ENCODE measurements at regions not wholly inside any gene's neighbourhood (a gene's known extent, or its start where the extent isn't known, plus 50 kb on each side); places are given as distances from the start of the nearest gene placed in this dataset.

- no peak overlapping the region for H3K4me3 ChIP-seq (ENCODE audit: low read depth, low read length)
- H3K27me3 ChIP-seq (ENCODE audit: control insufficient read depth, insufficient read depth, low read length) = no peaks in the 10 kb centered on the region
- H3K4me1 ChIP-seq (ENCODE audit: control insufficient read depth, insufficient read depth, low read length, poor library complexity, severe bottlenecking) = peaks cover 6% of the 10 kb centered on the region
- peaks cover 6% of the 10 kb centered on the region for H3K36me3 Mint-ChIP-seq
- H3K27ac ChIP-seq (ENCODE audit: insufficient read depth, low read length, poor library complexity, severe bottlenecking) = no peak overlapping the region
- H3K4me1 Mint-ChIP-seq = peaks cover 0 to 13% (median 6%) of the 10 kb centered on the region in 4 donors
- no peaks in the 10 kb centered on the region for H3K36me3 ChIP-seq (ENCODE audit: control insufficient read depth, insufficient read depth, low read length)
- DNase-seq = peak in 1 of 3 donors; percentile 54
- peaks cover 6 to 11% of the 10 kb centered on the region in 2 experiments for H3K9me3 ChIP-seq (ENCODE audit: control insufficient read depth in 2 of 2, low read length in 2 of 2)
- H3K9me3 Mint-ChIP-seq = peaks cover 3 to 13% (median 7%) of the 10 kb centered on the region in 7 donors
- ATAC-seq (ENCODE audit: low read depth in 2 of 2) = peak; percentile 40 to 59
- H3K27me3 Mint-ChIP-seq = no peaks in the 10 kb centered on the region
- peak overlapping the region; percentile 23 to 55 (median 33) for H3K27ac Mint-ChIP-seq
- H3K4me3 Mint-ChIP-seq = no peak overlapping the region
Measured at GRCh38 chr2:62287899-62288880, 92.3 kb downstream of the B3GNT2 start.

DNA sequence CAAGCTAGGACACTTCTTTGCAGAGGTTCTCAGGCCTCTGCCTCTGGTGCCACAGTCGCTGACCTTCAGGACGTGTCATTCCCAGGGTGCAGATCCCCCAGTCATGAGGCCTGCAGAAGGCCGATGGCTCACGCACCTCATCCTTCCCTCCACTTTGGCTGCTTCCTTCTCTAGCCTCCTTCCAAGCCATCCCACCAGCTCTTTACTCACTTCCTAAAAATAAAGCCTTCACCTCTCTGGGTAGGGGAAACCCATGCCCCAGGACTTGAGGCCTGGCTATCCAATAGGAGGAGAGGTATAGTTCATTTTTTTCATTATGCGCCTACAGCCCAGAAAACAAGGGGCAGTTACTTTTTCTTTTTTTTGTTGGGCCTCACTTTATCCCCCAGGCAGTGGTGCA is 91.4 kb downstream of the B3GNT2 start:
- H3K4me1 ChIP-seq (ENCODE audit: control insufficient read depth, insufficient read depth, low read length, poor library complexity, severe bottlenecking) = peaks cover 6% of the 10 kb centered on the region
- ATAC-seq (ENCODE audit: low read depth in 2 of 2) (peak in 1 of 2 donors; percentile 34), DNase-seq (no peak)
- Mint-ChIP-seq H3K36me3 (peaks cover 6% of the 10 kb centered on the region), H3K9me3 (peaks cover 3 to 13% (median 7%) of the 10 kb centered on the region in 7 donors), H3K4me3 (no peak overlapping the region), H3K27me3 (no peaks in the 10 kb centered on the region), H3K27ac (peak overlapping the region in 1 of 3 donors; percentile 23), H3K4me1 (peaks cover 0 to 13% (median 6%) of the 10 kb centered on the region in 4 donors)
- H3K36me3 ChIP-seq (ENCODE audit: control insufficient read depth, insufficient read depth, low read length) = no peaks in the 10 kb centered on the region
- H3K27ac ChIP-seq (ENCODE audit: insufficient read depth, low read length, poor library complexity, severe bottlenecking) = no peak overlapping the region
- H3K9me3 ChIP-seq (ENCODE audit: control insufficient read depth in 2 of 2, low read length in 2 of 2) = peaks cover 6 to 11% of the 10 kb centered on the region in 2 experiments
- no peak overlapping the region for H3K4me3 ChIP-seq (ENCODE audit: low read depth, low read length)
- H3K27me3 ChIP-seq (ENCODE audit: control insufficient read depth, insufficient read depth, low read length) = no peaks in the 10 kb centered on the region

DNA sequence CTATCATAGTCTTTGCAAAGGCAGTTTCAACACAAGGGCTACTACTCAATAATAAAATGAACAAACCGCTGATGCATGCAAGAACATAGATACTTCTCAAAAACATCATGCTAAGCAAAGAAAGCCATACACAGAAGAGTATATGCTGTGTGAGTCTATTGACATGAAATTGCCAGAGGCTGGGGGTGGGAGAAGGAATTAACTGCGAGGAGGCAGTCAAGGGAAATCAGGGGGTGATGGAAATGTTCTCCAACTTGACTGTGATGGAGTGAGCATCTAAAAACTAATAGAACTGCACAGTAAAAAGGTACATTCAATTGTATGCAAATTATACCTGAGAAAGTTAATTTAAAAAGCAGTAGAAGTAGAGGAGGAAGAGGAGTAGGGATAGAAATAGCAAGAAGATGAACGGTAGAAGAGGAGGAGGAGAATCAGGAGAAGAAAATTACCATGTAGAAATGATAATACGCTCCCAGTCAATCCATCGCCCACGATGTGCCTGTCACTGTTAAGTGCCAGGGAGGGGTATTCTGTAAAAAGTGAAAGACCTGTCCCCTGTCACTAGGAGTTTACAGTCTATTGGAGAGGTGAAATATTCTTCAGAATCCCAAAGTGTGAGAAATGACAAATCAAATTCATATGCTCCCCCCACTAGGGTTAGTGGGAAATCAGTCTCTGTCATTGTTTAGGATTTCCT is 90.3 kb downstream of the B3GNT2 start:
- DNase-seq (no peak), ATAC-seq (ENCODE audit: low read depth in 2 of 2) (no peak)
- H3K4me3 ChIP-seq (ENCODE audit: low read depth, low read length) = no peak overlapping the region
- Mint-ChIP-seq H3K9me3 (peaks cover 3 to 13% (median 7%) of the 10 kb centered on the region in 7 donors), H3K27me3 (no peaks in the 10 kb centered on the region), H3K27ac (no peak overlapping the region), H3K4me1 (peaks cover 0 to 13% (median 6%) of the 10 kb centered on the region in 4 donors), H3K36me3 (peaks cover 6% of the 10 kb centered on the region), H3K4me3 (no peak overlapping the region)
- H3K27ac ChIP-seq (ENCODE audit: insufficient read depth, low read length, poor library complexity, severe bottlenecking) = no peak overlapping the region
- H3K27me3 ChIP-seq (ENCODE audit: control insufficient read depth, insufficient read depth, low read length) = no peaks in the 10 kb centered on the region
- peaks cover 6 to 11% of the 10 kb centered on the region in 2 experiments for H3K9me3 ChIP-seq (ENCODE audit: control insufficient read depth in 2 of 2, low read length in 2 of 2)
- H3K4me1 ChIP-seq (ENCODE audit: control insufficient read depth, insufficient read depth, low read length, poor library complexity, severe bottlenecking) = peaks cover 6% of the 10 kb centered on the region
- no peaks in the 10 kb centered on the region for H3K36me3 ChIP-seq (ENCODE audit: control insufficient read depth, insufficient read depth, low read length)

- peaks cover 3 to 13% (median 7%) of the 10 kb centered on the region in 7 donors for H3K9me3 Mint-ChIP-seq
- Histone ChIP-seq H3K27ac (ENCODE audit: insufficient read depth, low read length, poor library complexity, severe bottlenecking) (no peak overlapping the region), H3K4me3 (ENCODE audit: low read depth, low read length) (no peak overlapping the region), H3K4me1 (ENCODE audit: control insufficient read depth, insufficient read depth, low read length, poor library complexity, severe bottlenecking) (peaks cover 6% of the 10 kb centered on the region), H3K9me3 (ENCODE audit: control insufficient read depth in 2 of 2, low read length in 2 of 2) (peaks cover 6 to 11% of the 10 kb centered on the region in 2 experiments), H3K27me3 (ENCODE audit: control insufficient read depth, insufficient read depth, low read length) (no peaks in the 10 kb centered on the region), H3K36me3 (ENCODE audit: control insufficient read depth, insufficient read depth, low read length) (no peaks in the 10 kb centered on the region)
- DNase-seq (no peak), ATAC-seq (ENCODE audit: low read depth in 2 of 2) (no peak)
- H3K27ac Mint-ChIP-seq = no peak overlapping the region
- H3K4me1 Mint-ChIP-seq = peaks cover 0 to 13% (median 3%) of the 10 kb centered on the region in 4 donors
- peaks cover 6% of the 10 kb centered on the region for H3K36me3 Mint-ChIP-seq
- no peaks in the 10 kb centered on the region for H3K27me3 Mint-ChIP-seq
- H3K4me3 Mint-ChIP-seq = no peak overlapping the region
Measured at GRCh38 chr2:62284980-62285379, 89.1 kb downstream of the B3GNT2 start.

DNA sequence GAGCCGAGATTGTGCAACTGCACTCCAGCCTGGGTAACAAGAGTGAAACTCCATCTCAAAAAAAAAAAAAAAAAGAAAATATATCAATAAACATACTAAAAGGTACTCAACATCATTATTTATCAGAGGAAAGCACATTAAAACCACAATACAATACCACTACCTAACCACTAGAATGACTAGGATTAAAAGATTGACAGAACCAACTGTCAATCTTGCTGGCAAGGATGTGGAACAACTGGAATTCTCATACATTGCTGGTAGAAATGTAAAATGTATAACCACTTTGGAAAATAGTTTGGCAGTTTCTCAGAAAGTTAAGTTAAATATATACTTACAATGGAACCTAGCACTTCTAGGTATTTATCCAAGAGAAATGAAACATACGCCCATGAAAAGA is 88.6 kb downstream of the B3GNT2 start:
- no peaks in the 10 kb centered on the region for H3K36me3 ChIP-seq (ENCODE audit: control insufficient read depth, insufficient read depth, low read length)
- peaks cover 6 to 11% of the 10 kb centered on the region in 2 experiments for H3K9me3 ChIP-seq (ENCODE audit: control insufficient read depth in 2 of 2, low read length in 2 of 2)
- Mint-ChIP-seq H3K27ac (no peak overlapping the region), H3K4me1 (peaks cover 0 to 9% (median 3%) of the 10 kb centered on the region in 4 donors), H3K4me3 (no peak overlapping the region), H3K27me3 (no peaks in the 10 kb centered on the region), H3K36me3 (peaks cover 6% of the 10 kb centered on the region), H3K9me3 (peaks cover 3 to 13% (median 7%) of the 10 kb centered on the region in 7 donors)
- H3K4me3 ChIP-seq (ENCODE audit: low read depth, low read length) = no peak overlapping the region
- no peaks in the 10 kb centered on the region for H3K27me3 ChIP-seq (ENCODE audit: control insufficient read depth, insufficient read depth, low read length)
- ATAC-seq (ENCODE audit: low read depth in 2 of 2) (no peak), DNase-seq (no peak)
- H3K4me1 ChIP-seq (ENCODE audit: control insufficient read depth, insufficient read depth, low read length, poor library complexity, severe bottlenecking) = peaks cover 6% of the 10 kb centered on the region
- no peak overlapping the region for H3K27ac ChIP-seq (ENCODE audit: insufficient read depth, low read length, poor library complexity, severe bottlenecking)

DNA sequence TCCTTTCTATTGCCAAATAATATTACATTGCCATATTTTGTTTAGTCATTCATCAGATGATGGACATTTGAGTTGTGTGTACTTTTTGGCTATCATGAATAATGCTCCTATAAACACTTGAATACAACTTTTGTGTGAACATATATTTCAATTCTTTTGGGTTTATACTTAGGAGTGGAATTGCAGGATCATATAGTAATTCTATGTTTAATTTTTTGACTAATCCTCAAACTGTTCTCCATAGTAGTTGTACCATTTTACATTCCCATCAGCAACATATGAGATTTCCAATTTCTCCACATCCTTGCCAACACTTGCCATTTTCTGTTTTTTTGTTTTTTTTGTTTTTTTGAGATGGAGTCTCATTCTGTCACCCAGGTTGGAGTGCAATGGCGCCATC is 87.2 kb downstream of the B3GNT2 start:
- H3K27me3 Mint-ChIP-seq = no peaks in the 10 kb centered on the region
- no peak for ATAC-seq (ENCODE audit: low read depth in 2 of 2)
- no peak overlapping the region for H3K27ac Mint-ChIP-seq

DNA sequence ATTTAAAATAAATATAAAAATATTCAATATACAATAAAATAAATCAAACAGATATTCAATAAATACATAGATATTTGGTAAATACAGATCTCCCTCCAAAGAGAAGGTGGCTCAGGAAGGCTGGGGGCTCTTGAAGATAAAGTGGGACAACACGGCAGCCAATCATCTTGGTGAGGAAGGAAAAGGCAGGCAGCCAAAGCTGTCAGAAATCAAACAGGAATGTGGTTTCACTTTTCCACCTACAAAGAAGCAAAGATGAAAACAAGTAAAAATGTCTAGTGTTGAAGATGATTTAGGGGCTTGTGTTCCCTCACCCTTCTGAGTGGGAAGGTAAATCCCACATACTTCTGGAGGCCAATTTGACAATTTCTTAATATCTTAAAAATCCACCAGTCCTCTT is 85.7 kb downstream of the B3GNT2 start:
- ATAC-seq (ENCODE audit: low read depth in 2 of 2) (no peak), DNase-seq (no peak)
- Histone ChIP-seq H3K27ac (ENCODE audit: insufficient read depth, low read length, poor library complexity, severe bottlenecking) (no peak overlapping the region), H3K4me3 (ENCODE audit: low read depth, low read length) (no peak overlapping the region), H3K36me3 (ENCODE audit: control insufficient read depth, insufficient read depth, low read length) (no peaks in the 10 kb centered on the region), H3K27me3 (ENCODE audit: control insufficient read depth, insufficient read depth, low read length) (no peaks in the 10 kb centered on the region), H3K9me3 (ENCODE audit: control insufficient read depth in 2 of 2, low read length in 2 of 2) (peaks cover 12 to 31% of the 10 kb centered on the region in 2 experiments), H3K4me1 (ENCODE audit: control insufficient read depth, insufficient read depth, low read length, poor library complexity, severe bottlenecking) (no peaks in the 10 kb centered on the region)
- H3K27ac Mint-ChIP-seq = no peak overlapping the region
- no peaks in the 10 kb centered on the region for H3K4me1 Mint-ChIP-seq
- H3K4me3 Mint-ChIP-seq = no peak overlapping the region
- H3K9me3 Mint-ChIP-seq = peaks cover 3 to 30% (median 12%) of the 10 kb centered on the region in 7 donors
- H3K27me3 Mint-ChIP-seq = no peaks in the 10 kb centered on the region
- H3K36me3 Mint-ChIP-seq = peaks cover 11% of the 10 kb centered on the region

More for the DNA sequence above, 87.2 kb downstream of the B3GNT2 start:
- Histone ChIP-seq H3K36me3 (ENCODE audit: control insufficient read depth, insufficient read depth, low read length) (no peaks in the 10 kb centered on the region), H3K27me3 (ENCODE audit: control insufficient read depth, insufficient read depth, low read length) (no peaks in the 10 kb centered on the region), H3K27ac (ENCODE audit: insufficient read depth, low read length, poor library complexity, severe bottlenecking) (no peak overlapping the region), H3K9me3 (ENCODE audit: control insufficient read depth in 2 of 2, low read length in 2 of 2) (peaks cover 8 to 19% of the 10 kb centered on the region in 2 experiments), H3K4me1 (ENCODE audit: control insufficient read depth, insufficient read depth, low read length, poor library complexity, severe bottlenecking) (peaks cover 6% of the 10 kb centered on the region), H3K4me3 (ENCODE audit: low read depth, low read length) (no peak overlapping the region)
- no peak overlapping the region for H3K4me3 Mint-ChIP-seq
- peaks cover 6% of the 10 kb centered on the region for H3K36me3 Mint-ChIP-seq
- DNase-seq = no peak
- peaks cover 1 to 23% (median 9%) of the 10 kb centered on the region in 7 donors for H3K9me3 Mint-ChIP-seq
- H3K4me1 Mint-ChIP-seq = peaks cover 0 to 6% (median 2%) of the 10 kb centered on the region in 4 donors

Data from CD4-positive, CD25-positive, alpha-beta regulatory T cell (primary cell).